RWPE1 (cell line): ENCODE measurements at regions not wholly inside any gene's neighbourhood (a gene's known extent, or its start where the extent isn't known, plus 50 kb on each side); places are given as distances from the start of the nearest gene placed in this dataset.

Experiments
- CTCF ChIA-PET: fragments of 350-600 bp; sonication (Branson Sonifier 250); formaldehyde crosslinking; extraction: SDS; loops from one replicate; lab custom pipeline; 2021; lab: Yijun Ruan, JAX
- POLR2A ChIA-PET: fragments of 400-600 bp; formaldehyde crosslinking; extraction: SDS; loops from one replicate; lab custom pipeline; 2020; ENCODE audit warnings: antibody characterized with exemption; ENCODE audit not compliant: low non-redundant PET; lab: Yijun Ruan, JAX
- DNase-seq: peaks from one replicate; pipeline ENCODE4 v3.0.0; 2012; ENCODE audit warnings: low spot score
- H3K27ac ChIP-seq: fragments of 450-650 bp; 2 replicates; pipeline ENCODE4 v1.5.1; 2017
- CTCF ChIP-seq: fragments of 450-650 bp; conservative IDR thresholded peaks from 2 replicates; pipeline ENCODE4 v1.5.1; 2017; ENCODE audit warnings: low read depth, mild to moderate bottlenecking

- ChIA-PET CTCF (no interaction called here), POLR2A (no interaction called here)
- no peak overlapping the region for H3K27ac ChIP-seq
- TF ChIP-seq CTCF: no peak
- DNase-seq: no peak
Measured at GRCh38 chr4:28247805-28248204, 1387.2 kb downstream of the STIM2 start.

GRCh38 chr4:28248269-28248668 is 1387.6 kb downstream of the STIM2 start:
- no peak overlapping the region for H3K27ac ChIP-seq
- no peak for TF ChIP-seq CTCF
- ChIA-PET CTCF (no interaction called here), POLR2A (no interaction called here)
- no peak for DNase-seq

GRCh38 chr4:28250646-28251045 is 1390.0 kb downstream of the STIM2 start:
- H3K27ac ChIP-seq: no peak overlapping the region
- CTCF ChIA-PET: no interaction called here
- no peak for DNase-seq
- POLR2A ChIA-PET: no interaction called here
- no peak for TF ChIP-seq CTCF

- ChIA-PET CTCF (no interaction called here), POLR2A (no interaction called here)
- TF ChIP-seq CTCF: no peak
- DNase-seq: no peak
- no peak overlapping the region for H3K27ac ChIP-seq
Measured at GRCh38 chr4:28251831-28252230, 1391.2 kb downstream of the STIM2 start.

- CTCF ChIA-PET: interaction anchor here (0.7 kb wide), 1 partner anchor 477 kb away, joined by 4 read pairs; no protein-coding TSS in a partner anchor
- TF ChIP-seq CTCF: no peak
- no peak overlapping the region for H3K27ac ChIP-seq
- DNase-seq: no peak
- POLR2A ChIA-PET: no interaction called here
Measured at GRCh38 chr4:28254003-28254402, 1393.4 kb downstream of the STIM2 start.

GRCh38 chr4:28256295-28256694 is 1395.7 kb downstream of the STIM2 start:
- ChIA-PET POLR2A (no interaction called here), CTCF (no interaction called here)
- H3K27ac ChIP-seq: no peak overlapping the region
- no peak for DNase-seq
- no peak for TF ChIP-seq CTCF

GRCh38 chr4:28259951-28260350 is 1399.3 kb downstream of the STIM2 start:
- ChIA-PET POLR2A (no interaction called here), CTCF (no interaction called here)
- no peak overlapping the region for H3K27ac ChIP-seq
- no peak for TF ChIP-seq CTCF
- no peak for DNase-seq
